GM19468 (cell line): ENCODE measurements at regions not wholly inside any gene's neighbourhood (a gene's known extent, or its start where the extent isn't known, plus 50 kb on each side); places are given as distances from the start of the nearest gene placed in this dataset.

Experiments
- ATAC-seq: cut with Tn5 transposase; IDR thresholded peaks from one replicate; pipeline ENCODE4 v1.9.1; 2021; ENCODE audit warnings: mild to moderate bottlenecking, moderate library complexity, moderate number of reproducible peaks; ENCODE audit not compliant: unreplicated experiment; ENCODE audit errors: extremely low read depth

- no peak for ATAC-seq
Measured at GRCh38 chr5:38039091-38039490, 199.2 kb upstream of the GDNF start.

GRCh38 chr5:38036765-38037164 lies 196.9 kb upstream of the GDNF start:
- no peak for ATAC-seq

GRCh38 chr5:38032149-38032548 lies 192.3 kb upstream of the GDNF start:
- ATAC-seq = no peak

GRCh38 chr5:38031304-38031703 lies 191.5 kb upstream of the GDNF start:
- no peak for ATAC-seq

- no peak for ATAC-seq
Measured at GRCh38 chr5:38029397-38030065, 189.7 kb upstream of the GDNF start.

GRCh38 chr5:38023799-38024198 lies 184.0 kb upstream of the GDNF start:
- ATAC-seq = no peak

GRCh38 chr5:38023371-38023770 lies 183.5 kb upstream of the GDNF start:
- ATAC-seq = no peak

GRCh38 chr5:38022631-38023030 lies 182.8 kb upstream of the GDNF start:
- ATAC-seq = no peak

GRCh38 chr5:38018016-38018415 lies 178.2 kb upstream of the GDNF start:
- no peak for ATAC-seq

- no peak for ATAC-seq
Measured at GRCh38 chr5:38013107-38013506, 173.3 kb upstream of the GDNF start.

GRCh38 chr5:38011668-38012188 lies 171.9 kb upstream of the GDNF start:
- ATAC-seq = no peak

- ATAC-seq = no peak
Measured at GRCh38 chr5:38009749-38010358, 170.0 kb upstream of the GDNF start.

GRCh38 chr5:38008198-38008597 lies 168.4 kb upstream of the GDNF start:
- ATAC-seq = no peak

- no peak for ATAC-seq
Measured at GRCh38 chr5:37999593-37999992, 159.8 kb upstream of the GDNF start.

- no peak for ATAC-seq
Measured at GRCh38 chr5:37996918-37997317, 157.1 kb upstream of the GDNF start.

- no peak for ATAC-seq
Measured at GRCh38 chr5:37994729-37995128, 154.9 kb upstream of the GDNF start.

- no peak for ATAC-seq
Measured at GRCh38 chr5:37991301-37992299, 151.8 kb upstream of the GDNF start.

- ATAC-seq = no peak
Measured at GRCh38 chr5:37989884-37990283, 150.0 kb upstream of the GDNF start.

- ATAC-seq = no peak
Measured at GRCh38 chr5:37988454-37989046, 148.7 kb upstream of the GDNF start.

GRCh38 chr5:37984300-37984699 lies 144.5 kb upstream of the GDNF start:
- no peak for ATAC-seq
